ENCODE measurements at regions not wholly inside any gene's neighbourhood (a gene's known extent, or its start where the extent isn't known, plus 50 kb on each side); places are given as distances from the start of the nearest gene placed in this dataset.

DNA sequence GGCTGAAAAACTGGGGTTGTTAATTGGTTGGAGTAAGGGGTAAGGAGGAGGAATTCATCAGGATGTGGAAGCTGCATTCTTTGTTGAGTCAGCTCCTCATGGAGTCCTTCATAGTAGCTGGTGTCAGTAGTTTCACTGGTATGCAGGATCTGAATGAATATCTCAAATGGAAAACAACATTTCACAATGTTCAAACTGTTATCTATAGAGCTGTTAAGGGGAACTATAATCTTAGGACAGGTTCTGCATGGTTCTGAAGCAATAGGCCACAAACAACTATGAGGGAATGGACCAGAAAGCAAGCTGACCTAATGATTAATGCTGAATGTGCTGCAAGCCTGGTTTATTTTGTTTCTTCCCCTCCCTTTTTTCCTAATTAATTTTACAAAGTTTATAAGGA is 225.8 kb downstream of the IPMK start:
- TF ChIP-seq, protein P1, sequence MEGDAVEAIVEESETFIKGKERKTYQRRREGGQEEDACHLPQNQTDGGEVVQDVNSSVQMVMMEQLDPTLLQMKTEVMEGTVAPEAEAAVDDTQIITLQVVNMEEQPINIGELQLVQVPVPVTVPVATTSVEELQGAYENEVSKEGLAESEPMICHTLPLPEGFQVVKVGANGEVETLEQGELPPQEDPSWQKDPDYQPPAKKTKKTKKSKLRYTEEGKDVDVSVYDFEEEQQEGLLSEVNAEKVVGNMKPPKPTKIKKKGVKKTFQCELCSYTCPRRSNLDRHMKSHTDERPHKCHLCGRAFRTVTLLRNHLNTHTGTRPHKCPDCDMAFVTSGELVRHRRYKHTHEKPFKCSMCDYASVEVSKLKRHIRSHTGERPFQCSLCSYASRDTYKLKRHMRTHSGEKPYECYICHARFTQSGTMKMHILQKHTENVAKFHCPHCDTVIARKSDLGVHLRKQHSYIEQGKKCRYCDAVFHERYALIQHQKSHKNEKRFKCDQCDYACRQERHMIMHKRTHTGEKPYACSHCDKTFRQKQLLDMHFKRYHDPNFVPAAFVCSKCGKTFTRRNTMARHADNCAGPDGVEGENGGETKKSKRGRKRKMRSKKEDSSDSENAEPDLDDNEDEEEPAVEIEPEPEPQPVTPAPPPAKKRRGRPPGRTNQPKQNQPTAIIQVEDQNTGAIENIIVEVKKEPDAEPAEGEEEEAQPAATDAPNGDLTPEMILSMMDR (IDR thresholded peaks at IDR 0.05): no peak
- TF ChIP-seq SIN3A (IDR thresholded peaks at IDR 0.05; ENCODE audit: borderline replicate concordance, insufficient read depth, low read depth, low read length): no peak

Data from Panc1 (cell line).